ENCODE measurements at regions not wholly inside any gene's neighbourhood (a gene's known extent, or its start where the extent isn't known, plus 50 kb on each side); places are given as distances from the start of the nearest gene placed in this dataset.

DNA sequence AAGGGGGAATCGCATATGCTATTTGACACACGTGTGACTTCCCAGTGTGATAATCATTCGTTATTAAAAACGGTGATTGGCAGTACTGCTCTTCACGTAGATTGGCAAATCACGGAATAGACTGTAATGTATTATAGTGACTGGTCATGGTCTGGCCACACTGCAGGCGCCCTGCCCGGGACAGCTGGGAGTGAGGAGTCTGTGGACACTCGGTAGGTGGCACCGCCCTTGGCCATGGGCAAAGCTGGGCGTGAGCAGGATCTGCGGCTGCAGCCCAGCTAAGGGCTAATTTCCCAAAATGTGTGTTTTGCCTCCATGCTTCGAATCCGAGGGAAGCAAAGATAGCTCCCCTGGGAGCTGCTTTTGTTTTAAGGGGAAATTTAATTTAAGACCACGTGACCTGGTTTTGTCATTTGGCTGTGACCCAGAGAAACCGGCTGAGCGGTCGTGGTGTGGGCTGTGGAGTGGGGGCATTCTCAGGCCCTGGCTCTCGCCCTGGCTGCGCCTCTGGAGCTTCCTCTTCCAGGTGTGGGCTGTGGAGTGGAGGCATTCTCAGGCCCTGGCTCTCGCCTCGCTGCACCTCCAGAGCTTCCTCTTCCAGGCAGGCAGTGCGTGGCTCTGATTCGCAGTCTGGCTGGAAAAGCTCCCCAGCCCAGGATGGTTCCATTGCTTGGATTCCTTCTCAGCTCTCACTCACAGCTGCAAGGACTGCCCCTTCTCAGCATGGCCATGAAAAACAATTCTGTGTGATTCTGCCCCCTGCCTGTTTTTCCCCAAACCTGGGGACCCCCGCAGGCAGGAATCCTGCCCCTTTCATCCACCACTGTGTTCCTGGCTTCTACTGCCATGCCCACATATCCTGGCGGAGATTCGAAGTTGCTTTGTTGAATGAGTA lies 131.1 kb downstream of the OLFM1 start:
- 0 to 34% methylated on average over 2 to 7 of the region's 27 CpGs for WGBS, 2 donors (ENCODE audit: low coverage in 1 of 2)

GRCh38 chr9:135219676-135220600 lies 132.5 kb downstream of the OLFM1 start:
- Histone ChIP-seq H3K27ac (no peak overlapping the region), H3K9me3 (no peaks in the 10 kb centered on the region), H3K4me3 (no peak overlapping the region), H3K36me3 (no peaks in the 10 kb centered on the region), H3K4me1 (peaks cover 0 to 15% (median 0%) of the 10 kb centered on the region in 3 donors), H3K27me3 (peaks cover 96% of the 10 kb centered on the region)
- ATAC-seq, result no peak
- 94% methylated on average over 8 of the region's 21 CpGs; no CpG with 5 or more reads in 1 of the 2 donors for WGBS, 2 donors (ENCODE audit: low coverage in 1 of 2)
- TF ChIP-seq POLR2A (IDR thresholded peaks at IDR 0.05), result no peak
- no peak for TF ChIP-seq POLR2AphosphoS5 (IDR thresholded peaks at IDR 0.05)
- no peak for TF ChIP-seq EP300 (IDR thresholded peaks at IDR 0.05)
- TF ChIP-seq, protein P1, sequence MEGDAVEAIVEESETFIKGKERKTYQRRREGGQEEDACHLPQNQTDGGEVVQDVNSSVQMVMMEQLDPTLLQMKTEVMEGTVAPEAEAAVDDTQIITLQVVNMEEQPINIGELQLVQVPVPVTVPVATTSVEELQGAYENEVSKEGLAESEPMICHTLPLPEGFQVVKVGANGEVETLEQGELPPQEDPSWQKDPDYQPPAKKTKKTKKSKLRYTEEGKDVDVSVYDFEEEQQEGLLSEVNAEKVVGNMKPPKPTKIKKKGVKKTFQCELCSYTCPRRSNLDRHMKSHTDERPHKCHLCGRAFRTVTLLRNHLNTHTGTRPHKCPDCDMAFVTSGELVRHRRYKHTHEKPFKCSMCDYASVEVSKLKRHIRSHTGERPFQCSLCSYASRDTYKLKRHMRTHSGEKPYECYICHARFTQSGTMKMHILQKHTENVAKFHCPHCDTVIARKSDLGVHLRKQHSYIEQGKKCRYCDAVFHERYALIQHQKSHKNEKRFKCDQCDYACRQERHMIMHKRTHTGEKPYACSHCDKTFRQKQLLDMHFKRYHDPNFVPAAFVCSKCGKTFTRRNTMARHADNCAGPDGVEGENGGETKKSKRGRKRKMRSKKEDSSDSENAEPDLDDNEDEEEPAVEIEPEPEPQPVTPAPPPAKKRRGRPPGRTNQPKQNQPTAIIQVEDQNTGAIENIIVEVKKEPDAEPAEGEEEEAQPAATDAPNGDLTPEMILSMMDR (IDR thresholded peaks at IDR 0.05), result no peak

More for the DNA sequence above, 131.1 kb downstream of the OLFM1 start:
- Histone ChIP-seq H3K4me1 (peaks cover 0 to 15% (median 0%) of the 10 kb centered on the region in 3 donors), H3K36me3 (no peaks in the 10 kb centered on the region), H3K27ac (no peak overlapping the region), H3K9me3 (no peaks in the 10 kb centered on the region), H3K27me3 (peaks cover 100% of the 10 kb centered on the region), H3K4me3 (no peak overlapping the region)
- ATAC-seq, result no peak
- TF ChIP-seq EP300 (IDR thresholded peaks at IDR 0.05) (no peak), POLR2AphosphoS5 (IDR thresholded peaks at IDR 0.05) (no peak), POLR2A (IDR thresholded peaks at IDR 0.05) (no peak)
- TF ChIP-seq, protein P1 (IDR thresholded peaks at IDR 0.05), result no peak

DNA sequence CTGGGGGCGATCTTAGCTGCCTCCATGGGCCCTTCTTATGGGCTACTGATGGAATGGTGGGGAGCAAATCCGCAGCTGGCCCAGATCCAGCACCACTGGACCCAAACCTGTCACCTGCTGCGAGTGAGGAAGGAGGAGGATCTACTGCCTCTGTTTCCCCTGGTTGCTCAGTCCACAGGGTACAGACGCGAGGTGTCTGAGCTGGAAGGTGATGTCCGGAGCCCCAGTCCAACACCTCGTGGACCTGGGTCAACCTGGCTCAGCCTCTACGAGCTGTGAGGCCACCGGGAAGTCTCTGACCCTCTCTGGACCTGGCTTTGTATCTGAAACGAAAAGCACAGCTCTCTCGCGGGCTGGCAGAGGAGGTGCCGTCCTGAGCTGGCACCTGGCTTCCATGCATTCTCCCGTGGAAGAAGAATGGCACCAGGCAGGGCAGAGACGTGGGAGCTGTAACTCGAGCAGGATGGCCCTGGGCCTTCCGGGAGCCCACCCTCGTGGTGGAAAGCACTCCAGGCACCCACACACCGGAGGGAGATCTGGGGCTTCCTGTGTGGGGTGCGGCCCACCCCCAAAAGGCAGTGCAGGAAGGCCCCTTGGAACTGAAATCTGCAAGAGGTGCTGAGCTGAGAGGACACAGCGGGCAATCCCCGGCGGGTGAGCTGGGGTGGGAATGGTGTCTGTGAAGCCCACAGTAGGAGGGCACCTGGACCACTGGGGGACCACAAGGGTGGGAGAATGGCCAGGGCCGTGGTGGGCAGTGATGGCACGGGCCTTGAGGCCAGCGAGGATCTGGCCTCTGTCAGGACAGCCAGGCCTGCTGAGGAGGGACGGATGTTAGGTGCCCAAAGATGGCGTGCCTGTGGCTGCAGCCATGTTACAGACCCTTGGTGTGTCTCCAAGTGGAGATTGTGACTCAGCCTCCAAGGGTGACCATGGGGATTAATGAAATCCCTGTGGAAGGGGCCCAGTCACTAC lies 133.4 kb downstream of the OLFM1 start:
- 95 to 100% methylated on average over 3 of the region's 28 CpGs for WGBS, 2 donors (ENCODE audit: low coverage in 1 of 2)
- H3K4me3 ChIP-seq, result no peak overlapping the region
- no peak for TF ChIP-seq POLR2AphosphoS5 (IDR thresholded peaks at IDR 0.05)
- no peak for TF ChIP-seq EP300 (IDR thresholded peaks at IDR 0.05)
- TF ChIP-seq, protein P1 (IDR thresholded peaks at IDR 0.05), result no peak
- no peak for TF ChIP-seq POLR2A (IDR thresholded peaks at IDR 0.05)
- H3K27ac ChIP-seq, result no peak overlapping the region
- peaks cover 0 to 9% (median 0%) of the 10 kb centered on the region in 3 donors for H3K4me1 ChIP-seq
- ATAC-seq, result no peak
- no peaks in the 10 kb centered on the region for H3K36me3 ChIP-seq
- H3K27me3 ChIP-seq, result peaks cover 87% of the 10 kb centered on the region
- no peaks in the 10 kb centered on the region for H3K9me3 ChIP-seq

GRCh38 chr9:135221576-135221950 lies 134.1 kb downstream of the OLFM1 start:
- Histone ChIP-seq H3K27ac (no peak overlapping the region), H3K4me1 (peaks cover 0 to 5% (median 0%) of the 10 kb centered on the region in 3 donors), H3K36me3 (no peaks in the 10 kb centered on the region), H3K9me3 (no peaks in the 10 kb centered on the region), H3K27me3 (peaks cover 80% of the 10 kb centered on the region), H3K4me3 (no peak overlapping the region)
- 20 to 70% methylated on average over 1 to 2 of the region's 9 CpGs for WGBS, 2 donors (ENCODE audit: low coverage in 1 of 2)
- ATAC-seq, result no peak
- no peak for TF ChIP-seq POLR2A (IDR thresholded peaks at IDR 0.05)
- TF ChIP-seq, protein P1 (IDR thresholded peaks at IDR 0.05), result no peak
- no peak for TF ChIP-seq POLR2AphosphoS5 (IDR thresholded peaks at IDR 0.05)
- no peak for TF ChIP-seq EP300 (IDR thresholded peaks at IDR 0.05)
